MCF 10A (cell line): ENCODE measurements at regions not wholly inside any gene's neighbourhood (a gene's known extent, or its start where the extent isn't known, plus 50 kb on each side); places are given as distances from the start of the nearest gene placed in this dataset.

Experiments
- BruUV-seq: library from RNA; stranded (reverse); fragments of 400-500 nt; replicated peaks from 2 replicates; lab custom pipeline; 2021; lab: Mats Ljungman, UMichigan
- CTCF ChIA-PET: fragments of 300-600 bp; sonication (Branson Sonifier 250); formaldehyde crosslinking; extraction: SDS; loops from one replicate; lab custom pipeline; 2021; ENCODE audit warnings: antibody characterized with exemption, inconsistent platforms; lab: Yijun Ruan, JAX
- POLR2A ChIA-PET: fragments of 300-600, 350-650 bp; sonication (Branson Sonifier 250); formaldehyde crosslinking; extraction: SDS; loops from one replicate; lab custom pipeline; 2020; ENCODE audit warnings: antibody characterized with exemption, inconsistent platforms; lab: Yijun Ruan, JAX
- DNase-seq: peaks from one replicate; pipeline ENCODE4 v3.0.0-alpha.2; 2018; ENCODE audit not compliant: unreplicated experiment
- H3K27ac Mint-ChIP-seq: one replicate; pipeline ENCODE4 v1.8.0; 2022; ENCODE audit warnings: mild to moderate bottlenecking, low read depth, mixed read lengths; ENCODE audit not compliant: unreplicated experiment
- H3K27me3 Mint-ChIP-seq: one replicate; pipeline ENCODE4 v1.8.0; 2022; ENCODE audit warnings: mixed read lengths; ENCODE audit not compliant: insufficient read depth, unreplicated experiment
- H3K36me3 Mint-ChIP-seq: one replicate; pipeline ENCODE4 v1.8.0; 2022; ENCODE audit warnings: mild to moderate bottlenecking, moderate library complexity, mixed read lengths; ENCODE audit not compliant: insufficient read depth, unreplicated experiment
- H3K4me1 Mint-ChIP-seq: one replicate; pipeline ENCODE4 v1.8.0; 2022; ENCODE audit warnings: mixed read lengths; ENCODE audit not compliant: insufficient read depth, unreplicated experiment
- H3K4me3 Mint-ChIP-seq: one replicate; pipeline ENCODE4 v1.8.0; 2022; ENCODE audit warnings: mild to moderate bottlenecking, moderate library complexity, mixed read lengths; ENCODE audit not compliant: unreplicated experiment
- H3K9me3 Mint-ChIP-seq: one replicate; pipeline ENCODE4 v1.8.0; 2022; ENCODE audit warnings: mixed read lengths; ENCODE audit not compliant: unreplicated experiment
- intact Hi-C: fragments of 100-400 bp; cut with micrococcal nuclease; formaldehyde crosslinking; loops from 2 replicates; pipeline ENCODE4 v1.14.1; 2022
- TF ChIP-seq, protein P1 (sequence below): fragments of 200-600 bp; IDR thresholded peaks from one replicate; pipeline ENCODE4 v1.8.0; 2022; ENCODE audit warnings: antibody characterized with exemption, mild to moderate bottlenecking; ENCODE audit not compliant: unreplicated experiment

DNA sequence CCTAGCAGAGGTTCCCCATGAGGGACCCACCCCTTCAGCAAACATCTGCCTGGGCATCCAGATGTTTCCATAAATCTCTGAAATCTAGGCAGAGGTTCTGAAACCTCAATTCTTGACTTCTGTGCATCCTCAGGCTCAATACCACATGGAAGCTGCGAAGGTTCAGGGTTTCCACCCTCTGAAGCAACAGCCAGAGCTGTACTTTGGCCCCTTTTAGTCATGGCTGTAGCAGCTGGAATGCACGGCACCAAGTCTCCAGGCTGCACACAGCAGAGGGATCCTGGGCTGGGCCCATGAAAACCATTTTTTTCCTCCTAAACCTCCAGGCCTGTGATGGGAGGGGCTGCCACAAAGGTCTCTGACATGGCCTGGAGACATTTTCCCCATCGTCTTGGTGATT is 93.0 kb upstream of the FIGN start:
- H3K36me3 Mint-ChIP-seq, result no peaks in the 10 kb centered on the region
- TF ChIP-seq, protein P1, sequence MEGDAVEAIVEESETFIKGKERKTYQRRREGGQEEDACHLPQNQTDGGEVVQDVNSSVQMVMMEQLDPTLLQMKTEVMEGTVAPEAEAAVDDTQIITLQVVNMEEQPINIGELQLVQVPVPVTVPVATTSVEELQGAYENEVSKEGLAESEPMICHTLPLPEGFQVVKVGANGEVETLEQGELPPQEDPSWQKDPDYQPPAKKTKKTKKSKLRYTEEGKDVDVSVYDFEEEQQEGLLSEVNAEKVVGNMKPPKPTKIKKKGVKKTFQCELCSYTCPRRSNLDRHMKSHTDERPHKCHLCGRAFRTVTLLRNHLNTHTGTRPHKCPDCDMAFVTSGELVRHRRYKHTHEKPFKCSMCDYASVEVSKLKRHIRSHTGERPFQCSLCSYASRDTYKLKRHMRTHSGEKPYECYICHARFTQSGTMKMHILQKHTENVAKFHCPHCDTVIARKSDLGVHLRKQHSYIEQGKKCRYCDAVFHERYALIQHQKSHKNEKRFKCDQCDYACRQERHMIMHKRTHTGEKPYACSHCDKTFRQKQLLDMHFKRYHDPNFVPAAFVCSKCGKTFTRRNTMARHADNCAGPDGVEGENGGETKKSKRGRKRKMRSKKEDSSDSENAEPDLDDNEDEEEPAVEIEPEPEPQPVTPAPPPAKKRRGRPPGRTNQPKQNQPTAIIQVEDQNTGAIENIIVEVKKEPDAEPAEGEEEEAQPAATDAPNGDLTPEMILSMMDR, result no peak
- CTCF ChIA-PET, result interaction anchor here (0.7 to 1.2 kb wide), 2 partner anchors 81 to 195 kb away, joined by 3 to 5 read pairs; no protein-coding TSS in a partner anchor
- no peak overlapping the region for H3K4me3 Mint-ChIP-seq
- no peaks in the 10 kb centered on the region for H3K4me1 Mint-ChIP-seq
- BruUV-seq, result no TSS peak
- no peak overlapping the region for H3K27ac Mint-ChIP-seq
- no peak for DNase-seq
- H3K27me3 Mint-ChIP-seq, result no peaks in the 10 kb centered on the region
- POLR2A ChIA-PET, result no interaction called here
- intact Hi-C loops, result no loop called here
- H3K9me3 Mint-ChIP-seq, result no peaks in the 10 kb centered on the region

DNA sequence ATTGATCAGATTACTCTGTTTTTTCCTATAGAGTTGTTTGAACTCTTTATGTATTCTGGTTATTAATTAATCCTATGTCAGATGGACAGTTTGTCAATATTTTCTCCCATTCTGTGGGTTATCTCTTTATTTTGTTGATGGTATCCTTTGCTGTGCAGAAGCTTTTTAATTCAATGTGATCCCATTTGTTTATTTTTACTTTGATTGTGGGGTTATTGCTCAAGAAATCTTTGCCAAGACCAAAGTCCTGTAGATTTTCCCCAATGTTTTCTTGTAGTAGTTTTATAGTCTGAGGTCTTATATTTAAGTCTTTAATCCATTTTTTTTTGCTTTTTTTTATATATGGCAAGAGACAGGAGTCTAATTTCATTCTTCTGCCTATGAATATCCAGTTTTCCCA is 86.2 kb upstream of the FIGN start:
- no peak overlapping the region for H3K4me3 Mint-ChIP-seq
- H3K27me3 Mint-ChIP-seq, result no peaks in the 10 kb centered on the region
- BruUV-seq, result no TSS peak
- no peak for DNase-seq
- TF ChIP-seq, protein P1, result no peak
- CTCF ChIA-PET, result interaction anchor here (0.5 kb wide), 1 partner anchor 88 kb away, joined by 4 read pairs; no protein-coding TSS in a partner anchor
- POLR2A ChIA-PET, result no interaction called here
- intact Hi-C loops, result no loop called here
- no peak overlapping the region for H3K27ac Mint-ChIP-seq
- H3K9me3 Mint-ChIP-seq, result peaks cover 5% of the 10 kb centered on the region
- no peaks in the 10 kb centered on the region for H3K36me3 Mint-ChIP-seq
- H3K4me1 Mint-ChIP-seq, result no peaks in the 10 kb centered on the region

DNA sequence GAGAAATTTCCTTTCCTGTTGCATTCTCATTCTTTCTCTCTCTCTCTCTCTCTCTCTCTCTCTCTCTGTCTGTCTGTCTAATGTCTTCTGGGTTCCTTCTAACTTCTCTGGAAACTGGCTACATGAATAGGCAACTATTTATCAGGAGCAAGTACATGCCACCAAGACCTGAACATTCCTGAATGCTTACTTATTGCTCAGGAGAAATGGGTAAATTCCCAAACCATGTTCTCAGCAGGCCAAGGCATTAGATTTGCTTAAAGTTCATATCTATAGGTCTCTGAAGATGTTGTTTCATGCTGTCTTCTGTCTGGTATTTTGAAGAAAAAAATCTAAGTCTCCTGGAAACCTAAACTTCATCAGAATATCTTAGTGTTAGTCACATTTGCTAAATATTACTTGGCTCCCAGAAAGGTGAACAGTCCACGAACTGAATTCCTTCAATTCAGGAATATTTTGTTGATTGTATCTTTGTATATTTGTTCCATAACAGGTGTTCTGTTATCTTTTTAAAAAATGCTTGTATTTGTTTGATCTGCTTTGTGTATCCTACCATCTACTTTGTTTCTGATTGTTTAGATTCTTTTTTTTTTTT is 77.2 kb upstream of the FIGN start:
- Mint-ChIP-seq H3K4me3 (no peak overlapping the region), H3K4me1 (no peaks in the 10 kb centered on the region), H3K36me3 (no peaks in the 10 kb centered on the region), H3K27ac (no peak overlapping the region), H3K9me3 (peaks cover 8% of the 10 kb centered on the region), H3K27me3 (no peaks in the 10 kb centered on the region)
- ChIA-PET CTCF (interaction anchor here (0.9 kb wide), 1 partner anchor 11 kb away, joined by 3 read pairs; no protein-coding TSS in a partner anchor), POLR2A (no interaction called here)
- no TSS peak for BruUV-seq
- no peak for DNase-seq
- intact Hi-C loops, result no loop called here
- TF ChIP-seq, protein P1, result no peak

DNA sequence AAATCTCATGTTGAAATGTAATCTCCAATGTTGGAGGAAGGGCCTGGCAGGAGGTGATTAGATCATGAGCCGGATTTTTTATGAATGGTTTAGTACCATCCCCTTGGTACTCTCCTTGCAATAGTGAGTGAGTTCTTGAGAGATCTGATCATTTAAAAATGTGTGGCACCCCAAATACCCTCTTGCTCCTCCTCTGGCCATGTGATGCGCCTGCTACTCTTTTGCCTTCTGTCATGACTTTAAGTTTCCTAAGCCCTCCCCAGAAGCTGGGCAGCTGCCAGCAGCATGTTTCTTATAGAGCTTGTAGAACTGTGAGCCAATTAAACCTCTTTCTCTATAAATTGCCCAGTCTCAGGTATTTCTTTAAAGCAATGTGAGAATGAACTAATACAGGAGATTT is 72.6 kb upstream of the FIGN start:
- H3K27ac Mint-ChIP-seq, result no peak overlapping the region
- no TSS peak for BruUV-seq
- H3K4me3 Mint-ChIP-seq, result no peak overlapping the region
- CTCF ChIA-PET, result no interaction called here
- no peaks in the 10 kb centered on the region for H3K9me3 Mint-ChIP-seq
- H3K27me3 Mint-ChIP-seq, result no peaks in the 10 kb centered on the region
- intact Hi-C loops, result no loop called here
- POLR2A ChIA-PET, result no interaction called here
- H3K4me1 Mint-ChIP-seq, result no peaks in the 10 kb centered on the region
- H3K36me3 Mint-ChIP-seq, result no peaks in the 10 kb centered on the region
- TF ChIP-seq, protein P1, result no peak
- peak; percentile 35 for DNase-seq
